IMR-90 (cell line): ENCODE measurements at regions not wholly inside any gene's neighbourhood (a gene's known extent, or its start where the extent isn't known, plus 50 kb on each side); places are given as distances from the start of the nearest gene placed in this dataset.

Source experiments
- ATAC-seq: fragments of 200-7000 bp; cut with Tn5 transposase; 2 replicates; pipeline ENCODE4 v1.9.1; 2020; ENCODE audit warnings: low read depth, mild to moderate bottlenecking, moderate library complexity
- BruUV-seq: library from RNA; stranded (reverse); fragments of 400-500 nt; replicated peaks from 2 replicates; lab custom pipeline; 2021; lab: Mats Ljungman, UMichigan
- CTCF ChIA-PET: fragments of 300-600 bp; formaldehyde crosslinking; extraction: SDS; loops from one replicate; lab custom pipeline; 2021; ENCODE audit warnings: antibody characterized with exemption; lab: Yijun Ruan, JAX
- POLR2A ChIA-PET: fragments of 300-600 bp; sonication (Branson Sonifier 250); formaldehyde crosslinking; loops from one replicate; lab custom pipeline; 2022; ENCODE audit warnings: antibody characterized with exemption; ENCODE audit not compliant: unreplicated experiment; lab: Charles Lee
- DNase-seq: peaks from one replicate; pipeline ENCODE4 v3.0.0; 2013
- H2AFZ ChIP-seq: replicated peaks from 2 replicates; pipeline ENCODE3; 2013; ENCODE audit warnings: low read length, mild to moderate bottlenecking; ENCODE audit not compliant: poor library complexity
- H2AK5ac ChIP-seq: 2 replicates; pipeline ENCODE4 v1.6.1; 2013; ENCODE audit warnings: low read depth, low read length, inconsistent platforms
- H2AK9ac ChIP-seq: replicated peaks from 2 replicates; pipeline ENCODE3; 2013; ENCODE audit warnings: mild to moderate bottlenecking, low read depth, low read length, moderate library complexity; ENCODE audit not compliant: poor library complexity
- H2BK120ac ChIP-seq: 2 replicates; pipeline ENCODE4 v1.6.1; 2013; ENCODE audit warnings: low read depth, low read length, inconsistent platforms
- H2BK15ac ChIP-seq: 3 replicates; pipeline ENCODE4 v1.6.1; 2013; ENCODE audit warnings: low read depth, low read length, inconsistent platforms
- H2BK20ac ChIP-seq: 2 replicates; pipeline ENCODE4 v1.6.1; 2013; ENCODE audit warnings: low read depth, mild to moderate bottlenecking, inconsistent platforms, low read length, moderate library complexity
- H2BK5ac ChIP-seq: 2 replicates; pipeline ENCODE4 v1.6.1; 2013; ENCODE audit warnings: mild to moderate bottlenecking, low read depth, low read length, inconsistent platforms; ENCODE audit not compliant: poor library complexity, severe bottlenecking
- H3K14ac ChIP-seq: replicated peaks from 2 replicates; pipeline ENCODE4 v1.6.1; 2013; ENCODE audit warnings: low read depth, low read length, inconsistent platforms
- H3K18ac ChIP-seq: 2 replicates; pipeline ENCODE4 v1.6.1; 2013; ENCODE audit warnings: low read depth, low read length, control low read depth
- H3K23ac ChIP-seq: 2 replicates; pipeline ENCODE4 v1.6.1; 2013; ENCODE audit warnings: low read depth, low read length, inconsistent platforms
- H3K27ac ChIP-seq: 2 replicates; pipeline ENCODE4 v1.5.1; 2013; ENCODE audit warnings: mild to moderate bottlenecking, control low read depth, low read length; ENCODE audit not compliant: insufficient read depth
- H3K27me3 ChIP-seq: 2 replicates; pipeline ENCODE4 v1.6.1; 2013; ENCODE audit warnings: low read length; ENCODE audit not compliant: control insufficient read depth, insufficient read depth
- H3K36me3 ChIP-seq: 2 replicates; pipeline ENCODE4 v1.6.1; 2013; ENCODE audit warnings: low read length, mixed read lengths; ENCODE audit not compliant: control insufficient read depth, insufficient read depth
- H3K4ac ChIP-seq: 2 replicates; pipeline ENCODE4 v1.6.1; 2013; ENCODE audit warnings: low read depth, low read length, inconsistent platforms
- H3K4me1 ChIP-seq: 2 replicates; pipeline ENCODE4 v1.6.1; 2013; ENCODE audit warnings: low read length, mixed read lengths; ENCODE audit not compliant: control insufficient read depth, insufficient read depth
- H3K4me2 ChIP-seq: 2 replicates; pipeline ENCODE4 v1.6.1; 2013; ENCODE audit warnings: low read depth, mild to moderate bottlenecking, control low read depth, low read length, moderate library complexity
- H3K4me3 ChIP-seq: 2 replicates; pipeline ENCODE4 v1.5.1; 2013; ENCODE audit warnings: low read depth, mild to moderate bottlenecking, control low read depth, low read length, moderate library complexity; ENCODE audit not compliant: insufficient read depth
- H3K56ac ChIP-seq: 2 replicates; pipeline ENCODE4 v1.6.1; 2013; ENCODE audit warnings: low read length, inconsistent platforms; ENCODE audit not compliant: insufficient read depth; ENCODE audit errors: extremely low read depth
- H3K79me1 ChIP-seq, 2 experiments: 2 replicates each; pipeline ENCODE4 v1.6.1; 2013; ENCODE audit warnings: low read length in 2 of 2, inconsistent platforms in 1 of 2, low read depth in 1 of 2
- H3K9ac ChIP-seq: 2 replicates; pipeline ENCODE4 v1.6.1; 2013; ENCODE audit warnings: low read depth, low read length, control low read depth
- H3K9me1 ChIP-seq: 2 replicates; pipeline ENCODE4 v1.6.1; 2013; ENCODE audit warnings: low read length, inconsistent platforms; ENCODE audit not compliant: insufficient read depth
- H3K9me3 ChIP-seq: 2 replicates; pipeline ENCODE4 v1.6.1; 2013; ENCODE audit warnings: low read length; ENCODE audit not compliant: control insufficient read depth, insufficient read depth
- H4K20me1 ChIP-seq: 2 replicates; pipeline ENCODE4 v1.6.1; 2013; ENCODE audit warnings: low read length, inconsistent platforms; ENCODE audit not compliant: insufficient read depth
- H4K5ac ChIP-seq: 2 replicates; pipeline ENCODE4 v1.6.1; 2013; ENCODE audit warnings: mild to moderate bottlenecking, low read depth, low read length, control low read depth
- H4K8ac ChIP-seq, 2 experiments: 2 replicates each; pipeline ENCODE4 v1.6.1; 2013; ENCODE audit warnings: low read depth in 2 of 2, low read length in 2 of 2, control low read depth in 1 of 2, inconsistent platforms in 1 of 2
- H4K91ac ChIP-seq: 2 replicates; pipeline ENCODE4 v1.6.1; 2013; ENCODE audit warnings: low read depth, low read length, inconsistent platforms; ENCODE audit not compliant: insufficient read depth
- CEBPB ChIP-seq: IDR thresholded peaks from 2 replicates; pipeline ENCODE4 v1.6.1; 2012; ENCODE audit warnings: low read depth, low read length, improper control_type of control experiment
- FOS ChIP-seq: fragments of 150-350 bp; IDR thresholded peaks from 2 replicates; pipeline ENCODE4 v1.6.1; 2016; ENCODE audit warnings: low read depth, low read length
- MAFK ChIP-seq: IDR thresholded peaks from 2 replicates; pipeline ENCODE4 v1.6.1; 2012; ENCODE audit warnings: low read depth, low read length, improper control_type of control experiment
- MAZ ChIP-seq: IDR thresholded peaks from 2 replicates; pipeline ENCODE4 v1.6.1; 2012; ENCODE audit warnings: low read depth, mild to moderate bottlenecking, low read length, improper control_type of control experiment, moderate library complexity, borderline replicate concordance
- MXI1 ChIP-seq: IDR thresholded peaks from 2 replicates; pipeline ENCODE4 v1.6.1; 2012; ENCODE audit warnings: low read depth, mild to moderate bottlenecking, low read length, moderate library complexity, borderline replicate concordance
- NFE2L2 ChIP-seq: fragments of 150-350 bp; IDR thresholded peaks from 2 replicates; pipeline ENCODE4 v1.6.1; 2016; ENCODE audit warnings: low read depth, mild to moderate bottlenecking, low read length
- POLR2A ChIP-seq: IDR thresholded peaks from 2 replicates; pipeline ENCODE4 v1.6.1; 2012; ENCODE audit warnings: mild to moderate bottlenecking, low read depth, low read length
- RAD21 ChIP-seq: IDR thresholded peaks from 2 replicates; pipeline ENCODE4 v1.6.1; 2012; ENCODE audit warnings: low read length, improper control_type of control experiment
- whole genome bisulfite sequencing, 2 experiments: methylation state at CpG; one replicate each; pipeline versions ENCODE4 v1.1.5 to v1.1.7; 2013; ENCODE audit warnings: missing lambda C conversion rate in 2 of 2; ENCODE audit not compliant: insufficient read length in 1 of 2; ENCODE audit errors: extremely low coverage in 2 of 2; 5-methylcytosine and 5-hydroxymethylcytosine counted together
- dilution Hi-C: fragments of 300-500 bp; cut with HindIII; formaldehyde crosslinking; loops from one replicate; pipeline ENCODE4 v1.14.3; 2018; ENCODE audit warnings: low sequenced_read_pairs; ENCODE audit not compliant: unreplicated experiment
- in situ Hi-C: fragments of 300-500 bp; cut with MboI; formaldehyde crosslinking; loops from 3 replicates; pipeline ENCODE4 v1.14.3; 2019; ENCODE audit warnings: low sequenced_read_pairs, inconsistent platforms, mixed read lengths
- intact Hi-C: fragments of 100-400 bp; cut with micrococcal nuclease; formaldehyde crosslinking; loops from 2 replicates; pipeline ENCODE4 v1.10.0; 2022
- TF ChIP-seq, protein P1 (sequence below): fragments of 150-350 bp; IDR thresholded peaks from 2 replicates; pipeline ENCODE4 v1.6.1; 2016; ENCODE audit warnings: low read depth, mild to moderate bottlenecking, low read length, moderate library complexity, borderline replicate concordance
- TF ChIP-seq, protein P2 (sequence below): conservative IDR thresholded peaks from 2 replicates; pipeline ENCODE4 v1.5.1; 2012; ENCODE audit warnings: mild to moderate bottlenecking, low read depth, low read length, improper control_type of control experiment

DNA sequence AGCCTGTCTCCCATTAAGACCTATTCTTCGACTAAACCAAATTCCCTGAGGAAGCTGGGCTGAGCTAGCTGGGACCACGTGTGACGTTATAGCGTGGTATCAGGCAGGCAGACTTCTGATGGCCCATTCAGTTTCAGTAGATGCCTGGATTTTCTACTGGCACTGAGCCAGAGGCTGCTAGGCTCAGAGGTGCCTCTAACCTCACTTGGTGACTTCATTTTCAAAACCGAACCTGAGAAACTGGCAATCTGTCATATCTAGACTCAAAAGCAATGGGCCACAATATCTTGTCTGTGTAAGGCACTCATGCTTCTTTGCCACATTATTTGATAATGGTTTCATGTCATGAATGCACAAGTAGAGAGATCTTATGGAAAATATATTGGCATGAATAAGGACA is 352.1 kb upstream of the AZI2 start:
- DNase-seq (no peak), ATAC-seq (no peak)
- Histone ChIP-seq H2BK5ac (no peak overlapping the region), H3K18ac (no peak overlapping the region), H2BK120ac (no peak overlapping the region), H3K14ac (no peak overlapping the region), H3K23ac (no peak overlapping the region), H3K9me3 (no peaks in the 10 kb centered on the region), H3K27ac (no peak overlapping the region), H3K36me3 (no peaks in the 10 kb centered on the region), H3K79me1 (no peaks in the 10 kb centered on the region), H2AK9ac (no peak overlapping the region), H4K20me1 (no peaks in the 10 kb centered on the region), H3K9me1 (no peaks in the 10 kb centered on the region), H3K4me3 (no peak overlapping the region), H4K91ac (no peak overlapping the region), H4K5ac (no peak overlapping the region), H2BK15ac (no peak overlapping the region), H3K4ac (no peak overlapping the region), H3K56ac (no peak overlapping the region), H2BK20ac (no peak overlapping the region), H2AFZ (no peak overlapping the region), H4K8ac (no peak overlapping the region), H3K27me3 (no peaks in the 10 kb centered on the region), H3K9ac (no peak overlapping the region), H3K4me1 (no peaks in the 10 kb centered on the region), H3K4me2 (no peak overlapping the region), H2AK5ac (no peak overlapping the region)
- POLR2A ChIA-PET, result no interaction called here
- intact Hi-C loops, result no loop called here
- TF ChIP-seq RAD21 (no peak), FOS (no peak), CEBPB (no peak), POLR2A (no peak), MAFK (no peak), MAZ (no peak), NFE2L2 (no peak), MXI1 (no peak)
- TF ChIP-seq, protein P1, sequence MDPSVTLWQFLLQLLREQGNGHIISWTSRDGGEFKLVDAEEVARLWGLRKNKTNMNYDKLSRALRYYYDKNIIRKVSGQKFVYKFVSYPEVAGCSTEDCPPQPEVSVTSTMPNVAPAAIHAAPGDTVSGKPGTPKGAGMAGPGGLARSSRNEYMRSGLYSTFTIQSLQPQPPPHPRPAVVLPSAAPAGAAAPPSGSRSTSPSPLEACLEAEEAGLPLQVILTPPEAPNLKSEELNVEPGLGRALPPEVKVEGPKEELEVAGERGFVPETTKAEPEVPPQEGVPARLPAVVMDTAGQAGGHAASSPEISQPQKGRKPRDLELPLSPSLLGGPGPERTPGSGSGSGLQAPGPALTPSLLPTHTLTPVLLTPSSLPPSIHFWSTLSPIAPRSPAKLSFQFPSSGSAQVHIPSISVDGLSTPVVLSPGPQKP, result no peak
- TF ChIP-seq, protein P2, sequence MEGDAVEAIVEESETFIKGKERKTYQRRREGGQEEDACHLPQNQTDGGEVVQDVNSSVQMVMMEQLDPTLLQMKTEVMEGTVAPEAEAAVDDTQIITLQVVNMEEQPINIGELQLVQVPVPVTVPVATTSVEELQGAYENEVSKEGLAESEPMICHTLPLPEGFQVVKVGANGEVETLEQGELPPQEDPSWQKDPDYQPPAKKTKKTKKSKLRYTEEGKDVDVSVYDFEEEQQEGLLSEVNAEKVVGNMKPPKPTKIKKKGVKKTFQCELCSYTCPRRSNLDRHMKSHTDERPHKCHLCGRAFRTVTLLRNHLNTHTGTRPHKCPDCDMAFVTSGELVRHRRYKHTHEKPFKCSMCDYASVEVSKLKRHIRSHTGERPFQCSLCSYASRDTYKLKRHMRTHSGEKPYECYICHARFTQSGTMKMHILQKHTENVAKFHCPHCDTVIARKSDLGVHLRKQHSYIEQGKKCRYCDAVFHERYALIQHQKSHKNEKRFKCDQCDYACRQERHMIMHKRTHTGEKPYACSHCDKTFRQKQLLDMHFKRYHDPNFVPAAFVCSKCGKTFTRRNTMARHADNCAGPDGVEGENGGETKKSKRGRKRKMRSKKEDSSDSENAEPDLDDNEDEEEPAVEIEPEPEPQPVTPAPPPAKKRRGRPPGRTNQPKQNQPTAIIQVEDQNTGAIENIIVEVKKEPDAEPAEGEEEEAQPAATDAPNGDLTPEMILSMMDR, result no peak
- CTCF ChIA-PET, result no interaction called here
- in situ Hi-C loops, result no loop called here
- dilution Hi-C loops, result no loop called here
- BruUV-seq, result no TSS peak
- WGBS, 2 experiments, result 61% methylated on average over 5 of the region's 5 CpGs; no CpG with 5 or more reads in 1 of the 2 experiments
